CD4-positive, alpha-beta T cell treated with Interleukin-12 subunit alpha and Interleukin-12 subunit beta, for 1 hour (primary cell): ENCODE measurements at regions not wholly inside any gene's neighbourhood (a gene's known extent, or its start where the extent isn't known, plus 50 kb on each side); places are given as distances from the start of the nearest gene placed in this dataset.

Experiments
- DNase-seq: peaks from one replicate; pipeline ENCODE4 v3.0.0-alpha.2; 2020

DNA sequence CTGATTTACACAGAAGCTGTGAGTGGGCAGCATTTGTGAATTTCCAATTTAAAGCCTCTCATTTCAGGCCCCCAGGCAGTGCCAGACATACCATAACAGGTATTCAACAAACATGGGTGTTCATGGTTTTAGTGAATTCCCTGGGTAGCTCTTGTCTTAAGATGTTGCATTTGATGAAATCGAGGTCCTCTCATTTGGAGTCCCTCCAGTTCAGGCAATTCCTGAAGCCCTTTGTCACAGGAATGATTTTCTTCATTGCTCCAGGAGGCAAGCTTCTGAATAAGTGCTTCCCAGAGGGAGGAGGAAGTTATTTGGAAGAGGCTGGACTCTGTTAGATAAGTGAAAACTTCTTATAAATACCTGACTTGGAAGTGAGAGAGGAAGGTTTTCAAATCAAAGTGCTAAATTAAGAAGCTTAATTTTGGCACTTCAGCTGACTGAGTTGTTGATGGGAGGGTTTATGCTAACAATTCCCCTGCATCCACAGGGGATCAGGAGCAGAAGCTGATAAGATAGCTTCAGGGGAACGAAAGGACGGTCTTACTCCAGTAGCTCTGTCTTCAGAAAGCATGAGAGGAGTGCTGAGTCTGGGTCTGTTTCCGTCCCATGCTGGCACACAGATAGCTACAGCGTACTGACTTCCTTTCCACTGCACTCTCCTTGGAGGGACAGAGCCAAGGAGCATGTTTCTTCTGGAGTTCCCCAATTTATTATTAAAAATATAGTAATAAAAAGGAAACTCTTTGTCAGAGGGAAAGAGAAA lies 543.1 kb downstream of the GBA3 start:
- DNase-seq: no peak

DNA sequence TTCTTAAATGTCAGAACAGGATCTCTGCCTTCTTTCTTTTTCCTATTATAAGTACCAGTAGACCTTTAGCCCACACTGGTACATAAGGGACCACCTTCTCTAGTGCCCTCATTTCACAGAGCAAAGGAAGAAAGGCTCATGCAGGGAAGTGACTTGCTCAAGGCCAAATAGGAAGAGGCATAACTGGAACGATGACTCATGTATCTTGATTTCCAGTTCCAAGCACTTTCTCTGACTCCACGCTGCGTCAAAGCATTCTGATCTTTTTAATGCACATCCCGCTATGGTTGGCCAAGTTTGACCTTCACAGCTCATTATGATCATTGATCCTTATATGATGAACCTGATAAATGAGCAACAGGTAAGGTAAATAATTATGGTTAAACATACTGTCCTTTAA lies 542.0 kb downstream of the GBA3 start:
- no peak for DNase-seq

DNA sequence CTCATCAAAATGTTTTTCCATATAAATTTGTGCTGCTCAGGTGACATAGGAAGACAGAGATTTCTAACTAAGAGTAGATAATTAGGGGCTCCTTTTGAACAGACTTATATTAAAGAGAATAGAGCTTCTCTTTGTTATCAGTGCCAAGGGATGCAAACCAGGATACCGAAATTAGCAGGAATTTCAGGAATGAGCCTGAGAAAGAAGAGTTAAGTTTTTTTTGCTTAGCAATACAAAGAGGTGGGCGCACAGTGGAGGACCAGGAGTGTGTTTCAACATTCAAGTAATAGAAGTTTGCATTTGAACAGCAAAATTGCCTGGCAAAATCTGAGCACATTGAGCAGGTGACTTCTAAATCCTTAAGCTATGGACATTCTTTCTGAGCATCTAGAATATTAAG lies 541.3 kb downstream of the GBA3 start:
- DNase-seq: no peak

DNA sequence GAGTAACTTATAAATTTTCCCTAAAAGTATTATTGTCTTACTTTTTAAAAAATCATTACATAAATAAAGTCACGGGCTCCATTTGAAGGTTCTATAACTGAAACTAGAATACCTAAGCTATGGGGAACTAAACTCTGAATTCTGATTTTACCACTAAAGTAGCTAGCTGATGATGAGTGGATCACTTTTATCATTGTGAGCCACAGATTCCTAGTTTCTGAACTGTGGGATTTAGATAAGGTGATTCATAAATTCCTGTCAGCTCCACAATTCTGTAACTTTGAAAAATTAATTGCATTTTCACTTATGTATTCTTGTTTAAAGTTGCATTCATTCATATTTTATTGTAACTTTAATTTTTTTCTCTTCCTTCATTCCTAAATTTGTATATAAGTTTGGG lies 540.9 kb downstream of the GBA3 start:
- DNase-seq: no peak

DNA sequence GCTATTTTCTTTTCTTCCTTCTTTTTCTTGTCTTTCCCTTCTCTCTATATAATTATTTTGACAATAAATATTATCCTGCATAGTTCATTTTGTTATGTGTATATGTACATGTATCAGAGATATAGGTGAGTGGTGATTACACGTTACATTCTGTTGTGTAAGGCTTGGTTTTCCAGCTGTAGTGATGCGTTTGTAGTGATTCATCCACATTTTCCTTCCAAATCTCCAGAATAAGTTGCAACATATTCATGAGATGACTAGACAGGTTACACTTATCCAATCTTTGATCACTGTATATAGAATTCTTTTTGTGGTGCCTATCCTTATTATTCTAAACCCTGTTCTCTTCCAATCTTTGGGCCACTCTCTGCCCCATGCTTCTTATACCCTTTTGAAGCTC lies 540.2 kb downstream of the GBA3 start:
- no peak for DNase-seq

DNA sequence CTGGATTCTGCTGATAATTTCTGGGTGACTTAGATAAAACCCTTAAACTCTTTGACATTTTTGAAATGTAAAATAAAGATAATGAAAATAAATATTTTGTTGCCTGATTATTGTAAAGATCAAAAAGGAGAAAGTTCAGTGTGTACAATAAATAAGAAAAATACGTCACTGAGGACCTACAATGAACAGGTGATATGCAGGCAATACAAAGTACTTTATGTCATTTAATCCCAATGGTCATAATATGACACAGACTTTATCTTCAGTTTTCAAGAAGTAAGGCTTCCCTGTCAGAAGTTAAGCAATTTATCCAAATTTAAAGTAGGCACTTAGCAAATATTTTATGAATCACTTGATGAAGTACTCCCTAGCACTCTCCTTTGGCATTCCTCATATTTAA lies 532.8 kb downstream of the GBA3 start:
- DNase-seq: no peak

DNA sequence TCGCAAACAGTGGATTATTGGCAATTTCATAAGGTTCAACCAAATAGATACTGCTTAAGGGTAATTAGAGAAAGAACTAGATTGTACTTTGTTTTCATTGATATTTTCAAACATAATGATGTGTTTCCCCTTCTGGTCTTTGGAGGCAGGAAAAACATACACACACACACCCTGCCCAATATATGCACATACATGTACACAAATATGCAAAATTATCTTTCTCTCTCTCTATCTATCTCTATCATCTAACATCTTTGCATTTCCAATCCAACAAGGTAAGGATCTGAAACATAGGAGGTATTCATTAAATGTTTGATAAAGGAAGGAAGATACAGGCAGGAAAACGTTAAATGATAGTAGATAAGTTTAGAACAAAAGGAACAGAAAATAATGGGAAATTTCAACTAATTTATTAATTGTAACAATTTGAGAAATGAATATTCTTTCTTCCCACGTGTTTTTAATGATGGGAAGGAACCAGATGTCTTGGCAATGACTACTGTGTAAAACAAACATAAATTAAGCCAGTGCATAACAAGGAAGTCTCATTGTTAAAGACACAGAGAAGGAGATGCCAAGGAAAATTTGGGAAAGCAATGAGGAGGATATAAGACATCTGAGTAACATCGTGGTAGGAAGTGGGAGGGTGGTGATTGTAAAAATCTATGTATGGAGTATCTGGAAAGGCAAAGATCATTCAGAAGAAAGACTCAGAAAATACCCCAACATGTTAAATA lies 532.1 kb downstream of the GBA3 start:
- no peak for DNase-seq

DNA sequence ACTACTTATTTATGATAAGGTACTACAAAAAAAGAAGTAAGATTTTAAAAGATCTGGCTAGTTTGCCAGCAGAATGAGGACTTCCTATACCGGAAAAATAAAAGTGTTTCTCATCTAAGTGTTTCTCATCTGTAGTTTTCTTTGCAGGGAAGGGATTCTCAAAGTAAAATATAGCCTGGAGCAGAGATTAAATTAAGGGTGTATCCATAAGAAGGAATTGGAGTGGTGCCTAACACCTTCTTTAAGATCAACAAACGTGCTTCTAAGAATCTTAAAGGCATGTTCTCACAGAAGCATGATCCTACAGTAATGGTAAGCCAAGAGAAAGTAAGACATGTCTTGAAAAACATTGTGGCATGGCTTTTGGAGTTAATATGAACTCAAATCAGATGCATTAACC lies 528.2 kb downstream of the GBA3 start:
- no peak for DNase-seq

DNA sequence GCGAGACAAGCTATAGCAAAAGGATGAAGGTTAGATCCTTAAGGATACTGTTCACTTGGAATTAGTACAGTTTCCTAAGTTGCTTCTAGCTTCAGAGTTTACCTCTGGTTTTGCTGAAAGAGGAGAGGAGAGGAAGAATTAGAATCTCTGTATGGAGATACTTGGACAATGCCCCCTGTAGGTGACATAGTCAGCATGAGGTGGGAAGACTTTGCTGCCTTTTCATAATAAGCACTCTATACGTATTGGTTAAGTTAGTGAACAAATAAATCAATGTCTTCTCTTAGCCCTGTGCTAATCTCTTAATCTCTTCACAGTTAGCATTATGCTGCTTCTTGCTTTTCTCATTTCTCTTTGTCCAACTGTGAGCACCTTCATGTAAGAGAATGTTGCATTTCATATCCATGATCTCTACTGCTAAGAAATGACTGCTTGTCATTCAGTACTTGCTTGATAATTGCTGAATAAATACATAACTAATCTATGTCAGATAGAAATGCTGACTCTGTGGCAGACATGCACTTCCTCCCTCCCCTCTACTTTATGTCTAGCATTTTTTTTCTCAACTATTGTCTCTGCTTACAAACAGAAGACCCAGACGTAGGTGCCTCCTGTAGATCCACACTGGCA lies 527.2 kb downstream of the GBA3 start:
- no peak for DNase-seq

DNA sequence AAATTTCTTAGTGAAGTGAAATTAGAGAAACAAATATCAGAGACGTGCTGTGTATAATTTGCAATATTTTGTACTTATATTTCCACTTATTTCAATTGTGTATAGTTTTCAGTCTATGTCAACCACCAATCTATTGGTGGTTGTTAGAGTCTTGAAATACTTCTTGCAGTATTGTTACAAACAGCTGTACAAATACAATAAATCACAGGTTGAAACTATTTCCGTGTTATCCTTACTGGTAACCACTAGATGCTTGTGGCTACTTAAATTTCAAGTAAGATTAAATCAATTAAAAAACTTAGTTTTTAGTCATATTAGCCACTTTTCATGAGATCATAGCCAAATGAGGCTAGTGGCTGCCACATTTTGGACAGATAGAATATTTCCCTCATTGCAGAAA lies 520.5 kb downstream of the GBA3 start:
- no peak for DNase-seq

DNA sequence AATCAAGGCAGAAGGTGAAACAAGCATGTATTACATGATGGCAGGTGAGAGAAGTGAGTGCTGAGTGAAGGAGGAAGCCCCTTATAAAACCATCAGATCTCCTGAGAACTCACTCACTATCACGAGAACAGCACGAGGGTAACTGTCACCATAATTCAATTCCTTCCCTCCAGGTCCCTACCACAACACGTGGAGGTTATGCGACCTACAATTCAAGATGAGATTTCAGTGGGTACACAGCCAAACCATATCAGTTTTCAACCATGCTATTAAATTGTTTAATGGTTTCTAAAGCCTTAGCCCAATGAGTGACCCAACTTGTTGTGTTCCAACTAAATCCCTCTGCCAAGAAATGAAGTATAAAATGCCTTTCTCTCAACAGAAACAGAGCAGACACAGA lies 519.8 kb downstream of the GBA3 start:
- DNase-seq: no peak

DNA sequence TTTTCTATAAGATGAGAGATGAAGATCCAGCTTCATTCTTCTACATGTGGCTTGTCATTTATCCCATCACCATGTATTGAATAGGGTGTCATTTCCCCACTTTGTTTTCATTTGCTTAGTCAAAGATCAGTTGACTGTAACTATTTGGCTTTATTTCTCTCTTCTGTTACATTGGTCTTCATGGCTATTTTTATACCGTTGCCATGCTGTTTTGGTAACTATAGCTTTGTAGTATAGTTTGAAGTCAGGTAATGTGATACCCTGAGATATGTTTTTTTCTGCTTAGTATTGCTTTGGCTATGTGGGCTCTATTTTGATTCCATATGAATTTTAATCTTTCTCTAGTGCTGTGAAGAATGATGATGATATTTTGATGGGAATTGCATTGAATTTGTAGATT lies 514.3 kb downstream of the GBA3 start:
- DNase-seq: no peak

DNA sequence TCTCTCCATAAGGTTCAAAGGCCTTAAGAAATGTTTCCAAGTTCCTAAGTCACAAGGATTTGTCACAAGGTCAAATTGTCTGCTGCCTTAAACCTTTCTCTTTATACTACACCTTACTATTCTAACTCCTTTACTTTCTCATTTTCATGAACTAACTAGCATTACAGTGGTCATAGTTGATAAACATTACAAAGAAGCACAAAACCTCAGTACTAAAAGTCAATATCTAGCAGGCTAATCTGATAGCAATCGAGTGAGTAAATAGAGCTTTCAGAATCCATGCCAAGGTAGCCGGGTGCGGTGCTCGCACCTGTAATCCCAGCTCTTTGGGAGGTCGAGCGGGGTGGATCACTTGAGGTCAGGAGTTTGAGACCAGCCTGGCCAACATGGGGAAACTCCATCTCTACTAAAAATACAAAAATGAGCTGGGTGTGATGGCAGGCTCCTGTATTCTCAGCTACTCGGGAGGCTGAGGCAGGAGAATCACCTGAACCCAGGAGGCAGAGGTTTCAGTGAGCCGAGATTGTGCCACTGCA lies 510.0 kb downstream of the GBA3 start:
- no peak for DNase-seq

DNA sequence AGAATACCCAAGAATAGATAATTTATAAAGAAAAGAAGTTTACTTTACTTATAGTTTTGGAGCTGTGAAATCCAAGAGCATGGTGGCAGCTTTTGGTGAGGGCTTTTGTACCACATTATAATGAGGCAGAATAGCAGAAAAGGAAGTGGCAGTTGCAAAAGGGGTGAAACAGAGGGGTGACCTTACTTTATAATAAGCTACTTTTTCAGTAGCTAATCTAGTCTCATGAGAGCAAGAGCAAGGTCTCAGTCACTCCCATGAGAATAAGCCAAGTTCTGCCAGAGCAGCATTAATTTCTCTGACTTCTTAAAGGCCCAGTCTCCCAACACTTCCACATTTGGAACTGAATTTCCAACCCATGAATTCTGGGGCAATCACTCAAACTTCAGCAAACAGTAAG lies 502.0 kb downstream of the GBA3 start:
- DNase-seq: no peak

DNA sequence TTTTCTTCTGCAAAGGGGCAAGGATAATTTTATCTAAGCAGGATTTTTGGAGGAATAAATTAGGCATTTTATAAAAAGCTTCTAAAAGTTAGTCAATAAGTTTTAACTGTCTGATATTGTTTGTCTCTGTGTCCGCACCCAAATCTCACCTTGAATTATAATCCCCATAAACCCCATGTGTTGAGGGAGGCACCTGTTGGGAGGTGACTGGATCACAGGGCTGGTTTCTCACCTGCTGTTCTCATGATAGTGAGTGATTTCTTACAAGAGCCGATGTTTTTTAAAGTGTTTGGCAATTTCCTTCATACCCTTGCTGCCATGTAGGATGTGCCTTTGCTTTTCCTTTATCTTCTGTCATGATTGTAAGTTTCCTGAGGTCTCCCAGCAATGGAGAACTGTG lies 481.4 kb downstream of the GBA3 start:
- no peak for DNase-seq

DNA sequence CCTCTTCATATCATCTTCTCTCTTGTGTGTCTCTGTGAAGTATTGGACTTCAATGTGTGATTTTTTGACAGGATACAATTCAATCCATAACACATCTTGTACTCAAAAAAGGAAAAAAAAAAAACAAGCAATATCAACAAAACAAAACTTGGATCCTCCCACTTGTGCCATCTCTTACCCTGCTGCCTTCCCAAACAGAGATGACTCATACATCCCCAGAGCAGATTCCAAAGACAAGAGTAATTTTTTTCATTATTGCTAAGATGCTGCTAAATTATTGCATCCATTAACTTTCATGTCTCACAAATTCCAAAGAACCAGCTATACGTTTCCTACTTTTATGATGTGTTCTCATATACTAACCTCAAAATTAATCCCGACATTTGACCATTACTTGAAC lies 479.2 kb downstream of the GBA3 start:
- no peak for DNase-seq

DNA sequence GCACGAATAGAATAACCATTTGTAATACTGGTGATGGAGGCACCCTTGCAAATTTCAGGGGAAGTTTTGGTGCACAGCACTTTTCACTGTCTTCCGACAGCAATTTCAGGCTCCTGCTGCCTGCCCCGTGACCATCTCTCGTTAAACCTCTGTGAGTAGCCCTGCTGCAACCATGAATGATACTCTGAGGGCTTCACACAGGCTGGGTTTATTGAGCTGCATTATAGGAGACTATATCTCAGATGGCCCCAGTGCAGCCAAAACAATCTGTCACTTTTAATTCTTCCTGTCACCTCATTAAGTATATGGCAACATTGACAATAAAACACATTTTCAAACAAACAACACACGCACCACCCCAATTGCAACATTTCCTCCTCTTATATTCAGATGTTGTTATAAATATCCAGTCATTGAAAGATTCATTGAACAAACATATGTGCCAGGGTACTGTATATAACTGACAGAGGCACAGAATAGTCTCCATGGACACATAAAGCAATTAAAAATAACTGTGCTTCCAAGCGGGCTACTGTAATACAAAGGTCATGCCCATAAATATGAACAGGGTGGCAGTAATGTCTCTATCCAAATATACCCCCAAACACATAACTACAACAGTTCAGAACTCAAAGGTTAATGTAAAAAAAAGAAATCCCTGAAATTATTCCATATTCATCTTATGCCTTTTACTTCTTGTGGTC lies 477.0 kb downstream of the GBA3 start:
- DNase-seq: no peak

DNA sequence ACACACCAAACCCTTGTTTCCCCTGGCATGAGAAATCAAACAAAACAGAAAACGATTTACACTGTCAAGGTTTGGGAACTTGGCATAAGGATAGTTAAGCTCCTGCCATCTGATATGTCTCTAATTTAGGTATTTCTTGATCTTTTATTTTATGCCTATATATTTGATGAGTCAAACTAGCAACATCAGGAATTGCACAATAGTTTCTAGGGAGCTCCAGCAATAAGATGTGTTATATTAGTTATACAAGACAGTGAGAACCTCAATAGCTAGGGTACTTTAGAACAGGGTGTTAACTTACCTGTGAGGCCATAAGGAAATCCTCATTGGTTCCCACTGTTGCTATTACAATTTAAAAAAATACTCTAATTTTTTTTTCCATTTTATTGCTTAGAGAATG lies 474.2 kb downstream of the GBA3 start:
- DNase-seq: no peak

DNA sequence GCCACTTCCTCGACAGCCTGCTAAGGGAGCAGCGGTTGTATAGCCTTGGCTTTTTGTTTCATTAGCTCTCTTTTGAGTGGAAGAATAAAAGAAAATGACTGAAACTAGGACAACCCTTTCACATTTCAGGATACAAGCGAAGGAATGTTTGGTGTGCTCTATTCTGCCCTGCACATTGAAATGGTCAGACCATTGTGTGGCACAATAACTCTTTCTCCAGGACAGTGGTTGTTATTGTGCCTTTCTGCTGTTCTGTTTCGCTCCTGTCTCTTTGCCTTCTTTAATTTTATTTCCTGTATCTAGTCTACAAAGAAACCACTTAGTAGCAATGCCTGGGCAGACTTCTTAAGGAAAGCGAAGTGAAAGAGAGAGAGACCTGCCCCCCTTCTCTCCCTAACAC lies 473.7 kb downstream of the GBA3 start:
- DNase-seq: no peak

DNA sequence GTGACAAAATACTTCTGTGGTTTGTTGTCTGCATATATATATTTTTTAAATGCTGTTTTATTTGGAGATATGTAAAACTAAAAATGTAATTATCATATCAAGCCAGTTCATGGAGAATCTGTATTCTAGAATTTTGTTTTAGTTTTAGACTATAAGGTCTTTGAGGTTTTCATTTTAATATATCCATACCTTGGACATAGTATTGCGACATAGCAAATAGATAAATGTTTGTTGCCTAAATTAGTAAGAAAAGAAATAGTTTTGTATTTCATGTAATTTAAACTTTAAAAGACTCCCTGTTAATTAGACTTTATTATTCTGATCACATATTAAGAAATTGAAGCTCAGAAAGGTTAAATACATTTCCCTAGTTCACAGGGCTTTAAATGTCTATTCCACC lies 472.9 kb downstream of the GBA3 start:
- no peak for DNase-seq

DNA sequence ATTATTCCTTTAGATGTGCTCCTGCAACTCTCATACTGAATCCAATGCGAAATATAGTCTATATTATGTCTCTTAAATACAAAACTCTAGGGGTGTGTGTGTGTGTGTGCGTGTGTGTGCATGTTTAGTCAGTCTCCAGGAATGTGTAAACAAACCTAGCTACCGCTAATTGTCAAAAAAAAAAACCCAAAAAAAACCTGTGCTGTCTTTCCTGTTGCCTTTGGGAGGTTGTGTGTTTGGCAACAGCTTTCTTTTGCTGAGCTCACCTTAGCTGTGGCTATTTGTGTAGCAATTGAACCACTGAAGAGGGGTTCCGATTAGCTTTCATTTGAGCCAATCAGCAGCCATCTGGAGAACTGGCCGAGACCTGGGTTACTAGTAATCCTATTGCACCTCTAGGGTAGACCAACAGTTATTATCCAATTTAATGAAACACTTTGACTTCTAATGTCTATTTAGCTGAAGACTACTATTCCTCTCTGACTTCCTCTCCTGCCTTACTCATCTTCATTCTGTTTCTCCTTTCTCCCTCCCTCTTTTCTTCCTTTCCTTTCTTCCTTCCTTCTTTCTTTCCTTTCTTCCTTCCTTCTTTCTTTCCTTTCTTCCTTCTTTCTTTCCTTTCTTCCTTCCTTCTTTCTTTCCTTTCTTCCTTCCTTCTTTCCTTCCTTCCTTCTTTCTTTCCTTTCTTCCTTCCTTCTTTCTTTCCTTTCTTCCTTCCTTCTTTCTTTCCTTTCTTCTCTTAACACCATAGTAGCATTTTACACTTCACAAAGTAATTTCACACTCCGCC lies 471.1 kb downstream of the GBA3 start:
- no peak for DNase-seq

DNA sequence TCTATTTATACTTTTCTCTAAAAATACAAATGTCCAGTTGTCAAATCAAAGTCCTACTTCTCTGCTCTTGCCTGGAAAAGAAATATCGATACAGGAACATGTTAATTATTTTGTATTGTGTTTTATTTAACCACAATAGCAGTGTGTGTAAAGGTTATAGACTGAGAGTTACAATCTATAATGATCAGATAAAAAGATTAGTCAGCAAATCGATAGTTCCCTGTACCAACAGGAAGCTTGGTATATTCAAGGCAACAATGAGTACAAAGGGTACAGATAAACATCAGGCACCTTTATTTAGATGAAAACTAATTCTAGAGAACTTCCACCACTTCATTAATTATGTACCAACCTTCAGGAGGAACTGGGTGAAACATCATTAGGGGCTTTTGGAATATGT lies 469.5 kb downstream of the GBA3 start:
- no peak for DNase-seq

DNA sequence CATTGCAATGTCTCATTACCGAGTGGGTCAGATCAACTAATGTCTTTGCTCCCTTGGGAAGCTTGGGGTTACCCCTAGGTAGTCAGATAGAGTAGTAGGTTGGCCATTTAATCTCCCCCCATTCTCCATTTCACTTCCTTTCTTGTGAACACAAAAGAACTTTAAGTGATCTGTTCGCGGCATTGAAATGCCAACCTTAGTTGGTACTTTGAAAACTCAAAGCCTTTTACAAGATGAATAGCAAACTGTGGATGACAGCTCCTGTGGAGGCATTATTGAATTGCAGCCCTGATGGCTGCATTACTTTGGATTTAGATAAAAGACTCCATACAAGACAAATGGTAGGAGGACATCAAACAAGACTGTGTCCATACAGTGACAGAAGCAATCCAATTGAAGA lies 469.1 kb downstream of the GBA3 start:
- DNase-seq: no peak
